ENCODE measurements at regions not wholly inside any gene's neighbourhood (a gene's known extent, or its start where the extent isn't known, plus 50 kb on each side); places are given as distances from the start of the nearest gene placed in this dataset.

DNA sequence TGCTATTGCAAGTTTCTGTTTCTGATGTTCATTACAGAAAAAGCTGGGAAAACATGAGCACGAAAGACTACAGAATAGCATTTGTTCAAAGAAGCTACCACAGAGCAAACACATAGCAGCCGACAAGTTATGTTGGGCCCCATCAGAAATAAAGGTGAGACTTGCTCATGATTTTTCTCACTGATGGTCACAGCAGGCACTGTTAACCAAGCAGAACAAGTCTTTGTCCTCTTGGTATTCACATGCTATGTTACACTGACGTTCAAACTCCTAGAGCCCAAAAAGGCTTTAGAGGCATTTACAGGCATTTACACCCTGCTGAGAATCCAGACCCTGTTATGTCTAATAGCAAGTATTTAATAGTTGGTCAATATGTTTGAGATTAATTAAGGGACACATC is 235.0 kb upstream of the HNMT start:
- DNase-seq (ENCODE audit: low read depth in 2 of 2), result no peak

DNA sequence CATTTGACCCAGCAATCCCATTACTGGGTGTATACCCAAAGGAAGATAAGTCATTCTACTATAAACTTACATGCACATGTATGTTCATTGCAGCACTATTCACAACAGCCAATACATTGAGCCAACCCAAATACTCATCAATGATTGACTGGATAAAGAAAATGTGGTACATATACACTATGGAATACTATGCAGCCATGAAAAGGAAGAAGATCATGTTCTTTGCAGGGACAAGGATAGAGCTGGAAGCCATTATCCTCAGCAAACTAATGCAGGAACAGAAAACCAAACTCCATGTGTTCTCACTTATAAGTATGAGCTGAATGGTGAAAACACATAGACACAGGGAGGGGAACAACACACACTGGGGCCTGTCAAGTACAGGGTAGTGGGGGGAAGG is 226.7 kb upstream of the HNMT start:
- DNase-seq (ENCODE audit: low read depth in 2 of 2), result no peak

DNA sequence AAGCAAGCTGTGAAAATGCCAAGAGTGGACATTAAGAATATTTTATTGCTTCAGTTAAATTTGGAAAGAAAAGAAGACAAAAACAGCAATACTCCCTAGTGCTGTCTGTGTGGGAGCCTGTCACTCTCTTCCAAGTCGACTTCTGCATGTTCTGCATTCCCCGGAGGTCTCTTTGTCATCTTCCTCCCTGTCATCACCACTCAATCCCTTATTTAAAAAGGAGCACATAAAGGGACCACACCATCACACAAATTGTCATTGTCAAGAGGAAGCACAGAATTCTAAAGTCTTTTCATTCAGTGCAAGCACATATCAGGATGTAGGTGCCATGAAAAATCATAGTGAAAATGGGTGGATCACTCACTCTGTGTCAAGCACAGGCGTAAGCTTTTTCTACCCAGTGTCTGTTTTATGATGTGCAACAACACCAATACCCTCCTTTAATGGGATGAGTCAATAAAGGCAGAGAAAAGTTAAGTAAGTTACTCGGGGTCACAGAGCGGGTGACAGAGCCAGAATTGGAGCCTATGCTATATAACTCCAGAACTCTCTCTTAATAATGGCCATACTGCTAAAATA is 222.4 kb upstream of the HNMT start:
- DNase-seq (ENCODE audit: low read depth in 2 of 2), result no peak

DNA sequence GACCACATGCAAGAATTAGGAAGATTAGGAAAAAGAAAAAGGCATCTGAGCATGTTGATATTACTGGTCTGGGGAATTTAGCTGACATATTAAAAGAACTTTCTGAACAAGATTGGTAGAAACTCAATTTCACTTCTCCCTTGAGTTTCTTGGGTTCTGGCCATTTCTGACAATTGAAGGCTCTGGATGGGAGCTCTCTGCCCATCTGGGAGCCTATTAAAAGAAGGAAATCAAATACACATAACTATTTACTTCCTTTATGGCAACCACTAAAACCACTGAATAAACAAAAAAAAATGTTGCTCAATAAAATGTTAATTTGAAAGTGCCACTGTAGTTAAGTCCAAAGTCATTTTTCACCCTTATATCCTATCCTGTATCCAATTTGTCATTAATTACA is 216.8 kb upstream of the HNMT start:
- DNase-seq (ENCODE audit: low read depth in 2 of 2), result no peak

DNA sequence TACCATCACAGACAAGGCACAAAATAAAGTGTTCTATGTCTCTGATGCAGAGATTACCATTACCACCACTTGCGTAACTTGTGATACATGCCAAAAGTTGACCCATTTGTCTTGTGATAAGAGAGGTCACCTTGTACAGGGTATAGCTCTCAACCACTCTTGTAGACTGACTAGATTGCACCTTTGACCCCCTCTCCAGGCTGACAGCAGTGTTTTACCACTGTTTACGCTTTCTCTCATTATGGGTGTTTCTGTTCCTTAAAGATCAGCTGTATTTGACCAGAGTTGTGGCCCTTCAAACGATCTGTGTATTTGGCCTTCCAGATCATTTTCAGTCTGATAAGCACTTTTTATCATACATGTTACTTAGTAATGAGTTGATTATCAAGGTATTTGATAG is 215.7 kb upstream of the HNMT start:
- DNase-seq (ENCODE audit: low read depth in 2 of 2), result no peak

DNA sequence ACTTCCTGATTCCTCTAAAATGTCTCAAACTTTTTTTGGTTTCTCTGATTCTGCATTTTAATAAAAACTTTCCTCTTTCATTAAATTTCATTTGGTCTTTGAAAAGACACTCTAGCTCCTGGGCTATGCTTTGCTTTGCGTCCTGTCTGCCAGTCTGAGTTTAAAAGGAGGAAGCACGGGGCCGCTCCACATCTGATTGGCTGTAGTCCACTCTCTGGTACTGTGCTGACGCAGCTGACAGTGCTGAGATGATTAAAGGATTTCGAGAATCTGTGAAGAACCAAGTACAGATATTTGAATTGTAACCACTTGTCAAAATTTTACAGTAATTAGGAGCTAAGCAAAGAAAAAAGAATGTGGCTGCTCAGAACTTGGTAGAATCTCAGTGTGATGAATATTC is 199.6 kb upstream of the HNMT start:
- DNase-seq (ENCODE audit: low read depth in 2 of 2), result no peak

DNA sequence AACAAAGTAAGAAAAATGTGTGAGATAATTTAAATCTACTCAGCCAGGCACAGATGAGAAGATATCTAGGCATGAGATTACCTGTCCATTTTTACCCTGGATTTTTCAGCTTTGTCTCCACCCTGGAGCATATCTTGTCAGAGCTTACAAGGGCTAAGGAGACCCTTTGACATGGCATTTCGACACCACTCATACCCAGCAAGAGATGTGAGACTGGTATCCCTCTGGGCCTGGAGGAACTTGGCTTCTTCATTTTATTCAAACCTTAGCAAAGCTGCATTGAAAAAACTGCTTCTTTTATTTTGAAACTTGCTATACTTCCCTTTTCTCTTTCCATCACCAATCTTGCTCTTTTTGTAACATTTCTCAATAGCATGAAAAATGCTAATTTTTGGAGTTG is 194.9 kb upstream of the HNMT start:
- no peak for DNase-seq (ENCODE audit: low read depth in 2 of 2)

DNA sequence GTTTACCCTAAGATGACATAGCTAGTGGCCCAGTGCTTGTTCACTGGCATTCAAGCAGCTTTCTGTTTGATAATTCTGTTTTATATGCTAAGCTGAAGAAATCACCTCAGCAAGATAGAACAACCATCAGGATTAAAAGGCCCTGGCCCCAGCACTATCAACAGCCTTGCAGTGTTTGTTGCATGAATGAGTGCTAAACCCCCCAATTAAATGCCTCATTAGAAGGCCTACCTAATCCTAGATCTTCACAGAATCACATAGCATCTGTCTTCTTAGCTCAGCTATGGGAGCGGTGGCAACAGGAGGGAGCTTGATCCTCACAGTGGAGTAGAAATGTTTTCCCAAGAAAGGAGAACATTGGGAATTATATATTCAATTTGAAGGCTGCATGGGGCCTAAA is 194.1 kb upstream of the HNMT start:
- DNase-seq (ENCODE audit: low read depth in 2 of 2), result no peak

DNA sequence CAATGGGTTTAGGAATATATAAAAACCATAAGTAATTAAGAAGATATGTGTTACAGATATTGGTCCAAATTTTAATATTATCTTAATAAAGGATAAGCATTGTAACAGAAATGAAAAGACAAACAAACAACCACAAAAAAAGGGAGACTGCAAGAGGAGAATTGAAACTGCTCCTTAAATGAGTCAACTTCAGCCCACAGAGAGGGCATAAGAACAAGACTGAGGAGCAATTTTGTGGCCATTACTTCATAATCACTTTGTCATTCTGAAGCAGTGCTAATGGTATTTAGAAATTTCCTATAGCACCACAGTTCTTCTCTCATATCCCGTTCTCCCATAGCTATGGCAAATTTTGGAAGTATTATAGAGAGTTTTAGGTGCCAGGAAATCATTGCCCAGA is 193.2 kb upstream of the HNMT start:
- no peak for DNase-seq (ENCODE audit: low read depth in 2 of 2)

DNA sequence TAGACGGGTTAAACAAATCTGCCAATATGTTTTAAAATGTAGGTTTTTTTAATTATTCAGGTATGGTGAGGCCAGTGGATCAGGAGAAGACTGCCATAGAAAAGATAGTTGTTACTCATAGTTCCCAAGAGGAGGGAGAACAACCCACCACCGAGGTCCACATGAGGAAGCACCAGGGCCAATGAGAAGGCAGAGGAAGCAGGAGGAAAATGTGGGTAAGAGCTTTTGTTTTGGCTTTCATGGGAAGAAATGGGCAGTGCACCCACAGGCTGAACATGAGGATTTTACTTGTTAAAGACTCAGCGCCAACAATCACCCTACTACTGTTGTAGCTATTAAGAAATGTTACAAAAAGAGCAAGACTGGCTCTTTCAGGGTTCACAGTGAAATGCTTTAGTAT is 191.8 kb upstream of the HNMT start:
- DNase-seq (ENCODE audit: low read depth in 2 of 2), result no peak

DNA sequence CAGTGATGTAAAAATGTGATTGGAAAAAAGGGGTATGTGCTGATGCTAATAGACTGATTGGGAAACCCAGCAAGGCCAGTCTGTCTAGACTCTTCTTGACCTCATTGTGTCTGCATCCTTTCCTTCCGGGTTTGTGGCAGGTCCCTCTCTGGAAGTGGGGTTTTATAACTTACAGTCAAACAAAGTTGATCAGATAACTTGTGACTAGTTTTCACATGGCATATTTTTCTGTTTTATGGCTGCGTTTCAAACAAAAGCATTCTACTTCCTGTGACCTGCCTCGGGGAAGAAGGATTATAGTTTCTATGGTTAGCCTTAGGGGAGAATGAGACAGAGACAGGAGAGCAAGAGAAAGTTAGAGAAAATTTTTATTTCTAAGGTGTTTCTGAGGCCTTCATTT is 188.7 kb upstream of the HNMT start:
- DNase-seq (ENCODE audit: low read depth in 2 of 2), result no peak

DNA sequence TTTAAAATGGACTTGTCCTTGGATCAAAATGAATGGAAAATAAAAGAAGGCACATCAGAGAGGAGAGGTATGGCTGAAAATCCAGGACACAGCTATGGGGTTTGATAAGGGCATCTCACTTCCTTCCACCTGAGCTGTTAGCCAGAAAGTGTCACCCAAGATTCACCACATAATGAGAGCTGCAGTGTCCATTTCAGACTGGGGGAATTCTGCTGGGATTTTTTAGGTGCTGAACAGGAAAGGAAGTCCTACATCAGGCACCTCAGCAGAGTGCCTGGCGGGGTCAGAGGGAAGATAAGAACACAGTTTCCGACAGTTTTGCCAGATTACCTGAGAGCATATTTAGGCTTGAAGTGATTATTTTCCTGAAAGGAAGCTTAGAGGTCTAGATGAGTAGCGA is 187.6 kb upstream of the HNMT start:
- DNase-seq (ENCODE audit: low read depth in 2 of 2), result no peak

DNA sequence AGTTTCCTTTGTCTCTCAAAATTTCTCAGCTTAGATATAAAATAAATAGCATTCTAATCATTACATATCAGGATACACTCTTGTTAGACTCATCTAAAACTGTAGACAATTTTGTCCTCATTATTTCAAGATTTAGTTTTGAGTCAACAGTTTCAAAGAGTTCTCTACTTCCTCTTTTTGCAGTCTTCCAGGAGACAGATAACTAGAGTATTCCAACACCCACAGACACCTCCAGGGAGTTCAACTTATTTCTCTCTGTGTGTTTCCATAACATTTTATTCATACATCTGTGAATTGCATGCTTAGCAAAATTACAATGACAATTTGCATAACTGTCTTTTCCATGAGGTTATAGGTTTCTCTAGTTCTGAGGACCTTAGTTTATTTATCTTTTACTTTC is 166.6 kb upstream of the HNMT start:
- DNase-seq (ENCODE audit: low read depth in 2 of 2), result no peak

DNA sequence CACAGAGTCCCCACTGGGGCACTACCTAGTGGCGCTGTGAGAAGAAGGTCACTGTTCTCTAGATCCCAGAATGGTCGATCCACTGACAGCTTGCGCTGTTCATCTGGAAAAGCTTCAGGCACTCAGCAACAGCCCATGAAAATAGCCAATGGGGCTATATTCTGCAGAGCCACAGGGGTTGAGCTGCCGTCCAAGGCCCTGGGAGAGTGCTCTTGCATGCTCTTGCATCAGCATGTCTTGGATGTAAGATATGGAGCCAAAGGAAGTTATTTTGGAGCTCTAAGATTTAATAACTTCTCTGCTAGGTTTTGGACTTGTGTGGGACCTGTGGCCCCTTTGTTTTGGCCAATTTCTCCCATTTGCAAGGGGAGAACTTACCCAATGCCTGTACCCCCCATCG is 164.7 kb upstream of the HNMT start:
- no peak for DNase-seq (ENCODE audit: low read depth in 2 of 2)

DNA sequence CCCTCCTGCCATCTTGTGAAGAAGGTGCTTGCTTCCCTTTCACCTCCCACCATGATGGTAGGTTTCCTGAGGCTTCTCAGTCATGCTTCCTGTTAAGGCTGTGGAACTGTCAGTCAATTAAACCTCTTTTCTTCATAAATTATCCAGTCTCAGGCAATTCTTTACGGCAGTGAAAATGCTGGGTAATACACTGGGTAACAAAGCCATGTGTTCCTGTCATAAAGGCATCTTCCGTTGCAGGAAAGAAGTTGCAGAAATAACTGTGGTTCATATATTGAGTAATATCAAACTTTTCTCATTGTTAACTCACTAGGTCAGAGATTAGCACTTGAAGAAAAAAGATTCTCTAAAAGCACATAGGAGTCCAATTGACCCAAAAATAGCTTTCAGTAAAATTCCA is 163.9 kb upstream of the HNMT start:
- no peak for DNase-seq (ENCODE audit: low read depth in 2 of 2)

DNA sequence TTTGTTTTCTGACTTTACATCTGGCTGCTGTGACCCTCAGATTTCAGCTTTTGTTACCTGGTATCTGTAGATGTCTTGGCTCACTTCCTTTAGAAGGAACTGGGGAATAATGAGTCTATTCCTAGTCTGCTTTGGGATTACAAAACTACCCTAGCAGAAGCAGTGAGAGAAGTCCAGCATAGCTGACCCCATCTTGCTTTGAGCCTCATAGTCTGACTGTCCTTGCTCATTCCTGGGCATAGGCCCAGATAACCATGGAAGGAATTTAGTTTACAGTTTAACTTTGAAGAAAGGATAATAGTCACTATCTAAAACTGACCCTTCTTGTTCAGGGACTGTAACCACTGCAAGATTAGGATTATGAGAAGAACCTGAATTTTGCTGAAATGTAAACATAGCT is 163.0 kb upstream of the HNMT start:
- no peak for DNase-seq (ENCODE audit: low read depth in 2 of 2)

DNA sequence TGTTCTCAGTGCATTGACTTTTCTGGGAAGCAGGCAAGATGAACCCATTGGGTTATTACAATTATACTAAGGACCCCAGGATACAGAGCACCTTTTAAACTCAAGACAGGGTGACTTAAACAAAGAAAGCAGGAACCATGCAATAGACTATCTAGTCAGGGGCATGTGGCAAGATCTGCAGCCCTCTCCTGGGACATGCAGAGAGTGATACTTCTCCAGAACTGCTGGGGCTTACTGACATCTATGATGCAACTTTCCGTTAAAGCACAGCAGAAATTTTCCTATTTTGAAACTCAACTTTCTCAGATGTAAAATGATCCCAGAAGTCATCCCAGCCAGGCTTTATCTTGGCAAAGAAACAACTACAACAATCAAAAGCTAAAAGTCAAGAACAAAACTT is 162.2 kb upstream of the HNMT start:
- no peak for DNase-seq (ENCODE audit: low read depth in 2 of 2)

DNA sequence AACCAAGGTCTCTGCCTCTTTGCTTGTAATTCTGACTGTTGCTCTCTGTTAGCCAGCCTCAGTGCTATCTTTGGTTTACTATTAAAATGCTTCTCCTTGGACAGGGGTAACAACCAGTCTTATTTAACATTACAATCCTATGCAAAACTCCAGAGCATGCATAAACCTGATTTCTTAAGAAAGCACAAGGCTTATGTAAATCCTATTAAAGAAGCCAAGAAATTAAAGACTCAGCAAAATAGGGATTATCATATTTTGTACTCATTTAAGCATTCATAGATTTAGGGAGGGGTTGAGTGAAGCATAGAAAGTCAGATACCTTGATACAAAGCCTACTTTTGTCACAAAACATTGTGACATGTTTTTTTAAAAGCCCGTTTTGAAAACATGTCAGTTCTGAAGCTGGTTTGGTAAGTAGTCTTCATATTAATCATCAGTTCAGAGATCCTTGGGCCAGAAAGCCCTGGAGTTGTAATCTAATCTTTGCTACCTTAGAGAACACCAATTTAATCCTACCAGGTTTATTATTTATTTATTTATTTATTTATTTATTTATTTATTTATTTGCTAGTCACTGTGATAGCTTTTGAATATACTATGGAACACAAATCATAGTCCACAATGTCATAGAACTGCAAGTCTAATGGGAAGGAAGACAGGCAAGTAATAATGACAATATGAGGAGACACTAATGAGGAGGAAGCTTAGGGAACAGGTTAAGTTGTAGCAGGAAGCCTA is 158.0 kb upstream of the HNMT start:
- DNase-seq (ENCODE audit: low read depth in 2 of 2), result no peak

DNA sequence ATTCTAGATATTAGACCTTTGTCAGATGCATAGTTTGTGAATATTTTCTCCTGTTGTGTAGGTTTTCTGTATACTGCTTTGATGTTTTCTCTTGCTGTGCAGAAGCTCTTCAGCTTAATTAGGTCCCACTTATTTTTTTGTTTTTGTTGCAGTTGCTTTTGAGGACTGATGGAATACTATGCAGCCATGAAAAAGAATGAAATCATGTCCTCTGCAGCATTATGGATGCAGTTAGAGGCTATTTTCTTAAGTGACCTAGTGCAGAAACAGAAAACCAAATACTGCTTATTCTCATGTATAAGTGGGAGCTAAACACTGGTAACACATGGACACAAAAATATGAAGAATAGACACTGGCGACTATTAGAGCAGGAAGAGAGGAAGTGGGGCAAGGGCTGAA is 155.0 kb upstream of the HNMT start:
- DNase-seq (ENCODE audit: low read depth in 2 of 2), result no peak

DNA sequence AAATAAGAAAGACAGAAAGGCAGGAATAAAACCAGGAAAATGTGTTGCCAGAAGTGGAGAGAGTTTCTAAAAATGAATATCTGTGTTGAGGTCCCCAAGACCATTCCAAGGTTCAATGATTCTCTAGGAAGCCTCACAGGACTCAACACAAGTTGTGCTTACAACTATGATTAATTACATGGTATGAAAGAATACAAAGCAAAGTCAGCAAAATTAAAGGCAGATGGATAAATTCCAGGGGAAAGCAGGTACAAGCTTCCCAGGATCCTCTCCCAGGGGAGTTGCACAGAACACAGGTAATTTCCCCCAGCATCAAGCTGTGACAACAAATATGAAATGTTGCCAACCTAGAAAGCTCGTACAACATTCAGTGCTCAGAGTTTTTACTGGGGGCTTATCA is 154.4 kb upstream of the HNMT start:
- DNase-seq (ENCODE audit: low read depth in 2 of 2), result no peak

DNA sequence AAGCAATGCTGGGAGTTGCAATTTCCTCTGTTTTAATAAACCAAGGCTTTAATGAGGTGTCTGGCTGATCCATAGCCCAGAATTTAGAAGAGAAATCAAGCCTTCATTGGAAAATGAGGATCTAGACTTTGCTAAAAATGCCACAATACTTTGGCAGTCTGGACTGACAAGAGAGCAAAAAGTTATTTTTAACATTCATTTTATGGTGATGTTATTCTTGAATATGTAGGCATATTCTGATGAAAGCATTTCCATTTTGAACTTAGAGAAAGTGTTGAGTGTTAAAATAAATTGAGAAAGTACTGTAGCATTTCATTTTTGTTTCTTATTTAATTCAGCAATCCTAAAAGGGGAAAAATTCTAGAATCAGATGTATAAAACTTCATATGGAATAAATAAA is 151.8 kb upstream of the HNMT start:
- DNase-seq (ENCODE audit: low read depth in 2 of 2), result no peak

DNA sequence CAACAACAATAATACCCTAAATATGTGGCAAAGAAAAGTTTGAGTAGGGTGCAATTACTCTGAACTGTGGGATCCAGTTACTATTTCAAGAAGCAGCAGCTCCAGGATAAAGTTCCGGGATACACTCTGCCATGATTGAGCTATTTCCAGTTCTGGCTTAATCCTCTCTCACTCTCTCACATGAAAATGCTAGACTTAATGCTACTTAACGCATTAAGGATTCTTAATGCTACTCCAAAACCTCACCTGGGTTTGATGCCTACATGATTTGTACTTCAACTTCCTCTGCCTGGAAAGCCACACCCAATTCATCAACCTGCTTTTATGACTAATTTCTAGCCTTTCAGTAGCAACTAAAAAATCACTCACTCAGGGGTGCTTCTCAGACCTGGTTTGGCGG is 151.1 kb upstream of the HNMT start:
- no peak for DNase-seq (ENCODE audit: low read depth in 2 of 2)

DNA sequence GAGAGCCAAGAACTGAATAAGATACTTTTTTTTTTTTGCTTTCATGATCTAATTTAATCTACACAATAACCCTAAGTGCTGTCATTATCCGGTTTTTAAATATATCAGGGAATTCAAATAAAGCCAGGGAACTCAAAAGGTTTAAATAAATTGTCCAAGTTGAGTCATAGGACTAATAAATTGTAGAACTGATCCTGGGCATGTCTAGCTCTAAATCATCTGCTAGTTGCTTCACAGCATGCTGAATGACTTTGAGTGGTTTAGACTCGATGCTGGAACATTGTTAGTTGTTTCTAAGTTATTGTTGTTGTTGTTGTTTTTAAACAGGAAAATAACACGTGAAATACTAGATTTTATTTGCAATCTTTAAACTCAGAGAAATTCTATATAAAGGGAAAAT is 147.2 kb upstream of the HNMT start:
- no peak for DNase-seq (ENCODE audit: low read depth in 2 of 2)

DNA sequence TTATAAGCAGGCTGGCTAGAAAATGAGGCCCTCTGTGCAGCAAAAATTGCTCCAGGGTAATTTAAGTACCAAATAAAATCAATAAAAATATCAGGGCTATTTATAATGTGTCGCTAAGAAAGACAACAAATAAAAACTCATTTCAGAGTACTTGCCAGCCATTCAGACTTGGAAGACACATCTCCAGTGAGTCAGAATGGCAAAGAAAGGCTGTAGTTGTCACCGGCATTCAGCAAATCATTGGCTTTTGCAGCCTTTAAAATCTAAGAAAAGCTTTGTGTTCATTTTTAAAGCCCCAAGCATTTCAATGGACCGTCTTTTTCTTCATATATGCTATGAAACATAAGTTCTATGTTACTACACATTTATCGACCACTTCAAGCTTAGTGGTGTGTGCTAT is 141.1 kb upstream of the HNMT start:
- no peak for DNase-seq (ENCODE audit: low read depth in 2 of 2)
